GM12892 (cell line): ENCODE measurements at regions not wholly inside any gene's neighbourhood (a gene's known extent, or its start where the extent isn't known, plus 50 kb on each side); places are given as distances from the start of the nearest gene placed in this dataset.
"Not testable (repeated sequence)": the region's sequence is repeated elsewhere in the genome, so short reads cannot be mapped to it uniquely, and the experiment has no call there.

Source experiments
- POLR2A ChIP-seq: IDR thresholded peaks from 2 replicates; pipeline ENCODE4 v1.6.1; 2011; ENCODE audit warnings: low read depth, low read length, control low read depth
- TAF1 ChIP-seq: IDR thresholded peaks from 2 replicates; pipeline ENCODE4 v1.6.1; 2011; ENCODE audit warnings: low read depth, mild to moderate bottlenecking, control low read depth, low read length, borderline replicate concordance

- TF ChIP-seq TAF1, POLR2A: not testable (repeated sequence)
Observed at GRCh38 chr12:9395220-9395619, 187.0 kb upstream of the PZP start.
